HepG2 (cell line): ENCODE measurements at regions not wholly inside any gene's neighbourhood (a gene's known extent, or its start where the extent isn't known, plus 50 kb on each side); places are given as distances from the start of the nearest gene placed in this dataset.

Source experiments
- ATF4 ChIP-seq, 2 experiments: fragments of 450-650 bp in 1 of 2; sonication (generic) in 1 of 2; formaldehyde crosslinking; IDR thresholded peaks; 2 replicates each; pipeline versions ENCODE4 v1.5.0 to v1.8.0; 2020 to 2022; ENCODE audit warnings: mild to moderate bottlenecking in 1 of 2, missing genetic modification reagents in 1 of 2
- BRCA1 ChIP-seq: sonication (generic); formaldehyde crosslinking; IDR thresholded peaks from 2 replicates; pipeline ENCODE4 v1.4.0; 2020; ENCODE audit warnings: missing genetic modification reagents
- CEBPG ChIP-seq: IDR thresholded peaks from 2 replicates; pipeline ENCODE4 v1.6.1; 2016
- HMGXB3 ChIP-seq: sonication (generic); formaldehyde crosslinking; IDR thresholded peaks from 2 replicates; pipeline ENCODE4 v1.4.0; 2020; ENCODE audit warnings: missing genetic modification reagents, borderline replicate concordance
- MAFF ChIP-seq: IDR thresholded peaks from 2 replicates; pipeline ENCODE4 v1.6.1; 2011; ENCODE audit warnings: low read depth, low read length, improper control_type of control experiment
- MEF2D ChIP-seq: sonication (generic); formaldehyde crosslinking; IDR thresholded peaks from 2 replicates; pipeline ENCODE4 v1.5.1; 2020; ENCODE audit warnings: mild to moderate bottlenecking, missing genetic modification reagents
- MIER2 ChIP-seq: IDR thresholded peaks from 2 replicates; pipeline ENCODE4 v1.6.1; 2016; ENCODE audit warnings: missing biosample characterization, missing genetic modification reagents
- NCOA2 ChIP-seq: sonication (generic); formaldehyde crosslinking; IDR thresholded peaks from 2 replicates; pipeline ENCODE4 v1.8.0; 2022; ENCODE audit warnings: inconsistent platforms
- NFIC ChIP-seq: IDR thresholded peaks from 2 replicates; pipeline ENCODE4 v1.6.1; 2012; ENCODE audit warnings: mild to moderate bottlenecking, low read length, inconsistent platforms
- NR0B2 ChIP-seq: sonication (generic); formaldehyde crosslinking; IDR thresholded peaks from 2 replicates; pipeline ENCODE4 v1.4.0; 2020; ENCODE audit warnings: mild to moderate bottlenecking, missing genetic modification reagents
- RELA ChIP-seq: sonication (generic); formaldehyde crosslinking; IDR thresholded peaks from 2 replicates; pipeline ENCODE4 v1.4.0; 2020; ENCODE audit warnings: missing genetic modification reagents
- SKIL ChIP-seq: sonication (generic); formaldehyde crosslinking; IDR thresholded peaks from 2 replicates; pipeline ENCODE4 v1.8.0; 2022; ENCODE audit warnings: missing genetic modification reagents, mild to moderate bottlenecking, moderate library complexity, borderline replicate concordance
- SNAI1 ChIP-seq: sonication (generic); formaldehyde crosslinking; IDR thresholded peaks from 2 replicates; pipeline ENCODE4 v1.5.0; 2020; ENCODE audit warnings: mild to moderate bottlenecking, missing genetic modification reagents, borderline replicate concordance
- SOX5 ChIP-seq: IDR thresholded peaks from 2 replicates; pipeline ENCODE4 v1.6.1; 2016; ENCODE audit warnings: borderline replicate concordance
- TBL1XR1 ChIP-seq: fragments of 150-350 bp; IDR thresholded peaks from 2 replicates; pipeline ENCODE4 v1.6.1; 2014; ENCODE audit warnings: borderline replicate concordance, low read length; ENCODE audit not compliant: partially characterized antibody
- TEAD3 ChIP-seq: optimal IDR thresholded peaks from 2 replicates; pipeline ENCODE3; 2016; ENCODE audit warnings: borderline replicate concordance
- ZNF10 ChIP-seq: sonication (generic); formaldehyde crosslinking; IDR thresholded peaks from 2 replicates; pipeline ENCODE4 v1.4.0; 2020; ENCODE audit warnings: mild to moderate bottlenecking, low read depth, missing genetic modification reagents, borderline replicate concordance
- ZNF143 ChIP-seq: sonication (generic); formaldehyde crosslinking; IDR thresholded peaks from 2 replicates; pipeline ENCODE4 v1.4.0; 2020; ENCODE audit warnings: missing genetic modification reagents
- ZNF512B ChIP-seq: sonication (generic); formaldehyde crosslinking; IDR thresholded peaks from 2 replicates; pipeline ENCODE4 v1.5.1; 2020; ENCODE audit warnings: missing genetic modification reagents, mild to moderate bottlenecking, borderline replicate concordance
- ZNF614 ChIP-seq: IDR thresholded peaks from 2 replicates; pipeline ENCODE4 v1.6.1; 2018; ENCODE audit warnings: missing biosample characterization, missing genetic modification reagents, inconsistent platforms, borderline replicate concordance
- ZNF720 ChIP-seq: sonication (generic); formaldehyde crosslinking; IDR thresholded peaks from 2 replicates; pipeline ENCODE4 v1.4.0; 2020; ENCODE audit warnings: missing genetic modification reagents

GRCh38 chr2:186379052-186379451 is 107.0 kb upstream of the ZC3H15 start (continued):
- TF ChIP-seq TBL1XR1 (no peak), NFIC (peak; percentile 46; the same call in 1 of the 2 replicates), NR0B2 (no peak), BRCA1 (CRISPR knock-in tag) (no peak), ZNF720 (CRISPR knock-in tag) (no peak), HMGXB3 (0 out of 2 replicates have a peak, but pooled peaks have one; percentile 29), NCOA2 (CRISPR knock-in tag) (peak; percentile 80), CEBPG (CRISPR knock-in tag) (peak; percentile 85), ZNF614 (0 out of 2 replicates have a peak, but pooled peaks have one; percentile 50), SOX5 (CRISPR knock-in tag) (peak; percentile 75; the same call in 1 of the 2 replicates), SKIL (CRISPR knock-in tag) (no peak), SNAI1 (CRISPR knock-in tag) (no peak), ATF4 (CRISPR knock-in tag; IDR thresholded peaks at IDR 0.05) (peak in 1 of 2 experiments; percentile 45; a peak in 1 of 4 replicates), MEF2D (CRISPR knock-in tag) (no peak), ZNF512B (no peak), RELA (CRISPR knock-in tag) (no peak), MIER2 (CRISPR knock-in tag) (no peak), TEAD3 (CRISPR knock-in tag) (peak; percentile 21), MAFF (peak; percentile 61; the same call in 1 of the 2 replicates), ZNF143 (CRISPR knock-in tag) (peak; percentile 81), ZNF10 (CRISPR knock-in tag) (no peak)
